Body of pancreas (tissue), 4 donors: ENCODE measurements at regions not wholly inside any gene's neighbourhood (a gene's known extent, or its start where the extent isn't known, plus 50 kb on each side); places are given as distances from the start of the nearest gene placed in this dataset.

Experiments used
- ATAC-seq: fragments of 150-250 bp; one replicate; pipeline ENCODE4 v1.9.1; 2016
- DNase-seq, 4 donors: peaks; one replicate each; pipeline ENCODE4 v3.0.0-alpha.2; 2019
- H3K27ac ChIP-seq, 4 donors: fragments of 200-600 bp; sonication (generic); 1 replicate in 3 of 4; 2 replicates in 1 of 4; pipeline versions ENCODE4 v1.5.1 to v1.6.1; 2016 to 2019; ENCODE audit warnings: mild to moderate bottlenecking in 1 of 4, mixed read lengths in 1 of 4, moderate library complexity in 1 of 4
- H3K27me3 ChIP-seq, 2 donors: fragments of 200-600 bp; sonication (generic); one replicate each; pipeline ENCODE4 v1.6.0; 2016; ENCODE audit warnings: mild to moderate bottlenecking in 1 of 2
- H3K36me3 ChIP-seq, 2 donors: fragments of 200-600 bp; sonication (generic); replicated peaks in 1 of 2; 2 replicates each; pipeline ENCODE4 v1.5.1; 2016; ENCODE audit warnings: low read depth in 2 of 2; ENCODE audit not compliant: insufficient read depth in 1 of 2
- H3K4me1 ChIP-seq: fragments of 200-600 bp; sonication (generic); one replicate; pipeline ENCODE4 v1.6.0; 2016
- H3K4me3 ChIP-seq, 2 donors: fragments of 200-600 bp; sonication (generic); 1 replicate in 1 of 2; 2 replicates in 1 of 2; pipeline ENCODE4 v1.5.1; 2016 to 2019
- H3K9me3 ChIP-seq, 3 donors: fragments of 200-600 bp; sonication (generic); 1 replicate in 2 of 3; 2 replicates in 1 of 3; pipeline ENCODE4 v1.5.1; 2016
- CTCF ChIP-seq, 7 experiments: fragments of 450-650 bp in 4 of 7; fragments of 200-600 bp in 3 of 7; sonication (generic) in 3 of 7; IDR thresholded peaks; one replicate each; pipeline ENCODE4 v1.5.1; 2016 to 2019; ENCODE audit warnings: antibody characterized with exemption in 7 of 7
- POLR2A ChIP-seq, 3 donors: fragments of 450-650 bp; IDR thresholded peaks; one replicate each; pipeline ENCODE4 v1.6.1; 2016; ENCODE audit warnings: antibody characterized with exemption in 3 of 3, mild to moderate bottlenecking in 2 of 3
- WGBS, 2 donors: methylation state at CpG; one replicate each; pipeline ENCODE4 v1.1.5; 2017; 5-methylcytosine and 5-hydroxymethylcytosine counted together
- intact Hi-C: fragments of 100-400 bp; cut with DNase I; formaldehyde crosslinking; loops from one replicate; pipeline ENCODE4 v1.15.1; 2023

- no peaks in the 10 kb centered on the region for H3K27me3 ChIP-seq
- no peaks in the 10 kb centered on the region for H3K36me3 ChIP-seq
- H3K4me1 ChIP-seq: no peaks in the 10 kb centered on the region
- H3K9me3 ChIP-seq: no peaks in the 10 kb centered on the region
- intact Hi-C loops: no loop called here
- no peak for DNase-seq
- WGBS, 2 donors: 80 to 90% methylated on average over 5 of the region's 5 CpGs
- H3K4me3 ChIP-seq: no peak overlapping the region
- TF ChIP-seq CTCF (IDR thresholded peaks at IDR 0.05): no peak
- no peak for TF ChIP-seq POLR2A (IDR thresholded peaks at IDR 0.05)
- no peak for ATAC-seq
- H3K27ac ChIP-seq: no peak overlapping the region
Observed at GRCh38 chr2:19720306-19720705, 181.5 kb downstream of the TTC32 start.

- Histone ChIP-seq H3K36me3 (no peaks in the 10 kb centered on the region), H3K9me3 (no peaks in the 10 kb centered on the region), H3K4me1 (no peaks in the 10 kb centered on the region), H3K27ac (no peak overlapping the region), H3K27me3 (no peaks in the 10 kb centered on the region), H3K4me3 (no peak overlapping the region)
- no peak for DNase-seq
- intact Hi-C loops: no loop called here
- WGBS, 2 donors: 74 to 82% methylated on average over 5 of the region's 5 CpGs
- no peak for ATAC-seq
- TF ChIP-seq CTCF (IDR thresholded peaks at IDR 0.05) (no peak), POLR2A (IDR thresholded peaks at IDR 0.05) (no peak)
Observed at GRCh38 chr2:19719540-19719939, 182.2 kb downstream of the TTC32 start.

- TF ChIP-seq CTCF (IDR thresholded peaks at IDR 0.05) (no peak), POLR2A (IDR thresholded peaks at IDR 0.05) (no peak)
- DNase-seq (no peak), ATAC-seq (no peak)
- Histone ChIP-seq H3K27me3 (no peaks in the 10 kb centered on the region), H3K27ac (no peak overlapping the region), H3K9me3 (no peaks in the 10 kb centered on the region), H3K4me1 (no peaks in the 10 kb centered on the region), H3K4me3 (no peak overlapping the region), H3K36me3 (no peaks in the 10 kb centered on the region)
- intact Hi-C loops: no loop called here
- WGBS, 2 donors: 91% methylated on average over 2 of the region's 2 CpGs
Observed at GRCh38 chr2:19717446-19717845, 184.3 kb downstream of the TTC32 start.

GRCh38 chr2:19714926-19715325 lies 186.9 kb downstream of the TTC32 start:
- no peak overlapping the region for H3K27ac ChIP-seq
- H3K4me1 ChIP-seq: no peaks in the 10 kb centered on the region
- 65 to 73% methylated on average over 4 of the region's 4 CpGs for whole genome bisulfite sequencing, 2 donors
- ATAC-seq: no peak
- no peaks in the 10 kb centered on the region for H3K27me3 ChIP-seq
- intact Hi-C loops: no loop called here
- H3K36me3 ChIP-seq: no peaks in the 10 kb centered on the region
- TF ChIP-seq CTCF (IDR thresholded peaks at IDR 0.05) (no peak), POLR2A (IDR thresholded peaks at IDR 0.05) (no peak)
- DNase-seq: no peak
- H3K4me3 ChIP-seq: no peak overlapping the region
- H3K9me3 ChIP-seq: no peaks in the 10 kb centered on the region

- TF ChIP-seq POLR2A (IDR thresholded peaks at IDR 0.05) (no peak), CTCF (IDR thresholded peaks at IDR 0.05) (no peak)
- Histone ChIP-seq H3K9me3 (no peaks in the 10 kb centered on the region), H3K36me3 (no peaks in the 10 kb centered on the region), H3K27ac (no peak overlapping the region), H3K4me1 (no peaks in the 10 kb centered on the region), H3K27me3 (no peaks in the 10 kb centered on the region), H3K4me3 (no peak overlapping the region)
- 85 to 90% methylated on average over 4 of the region's 4 CpGs for WGBS, 2 donors
- intact Hi-C loops: no loop called here
- ATAC-seq (no peak), DNase-seq (no peak)
Observed at GRCh38 chr2:19712850-19713249, 188.9 kb downstream of the TTC32 start.
